NCI-H446 (cell line): ENCODE measurements at regions not wholly inside any gene's neighbourhood (a gene's known extent, or its start where the extent isn't known, plus 50 kb on each side); places are given as distances from the start of the nearest gene placed in this dataset.
"Not testable (repeated sequence)": the region's sequence is repeated elsewhere in the genome, so short reads cannot be mapped to it uniquely, and the experiment has no call there.

Experiments
- DNase-seq, 2 experiments: peaks; one replicate each; lab custom pipeline; 2025; lab: John Stamatoyannopoulos, UW

GRCh38 chr6:84581494-84582259, 182.7 kb downstream of the TBX18 start:
- DNase-seq: no peak

DNA sequence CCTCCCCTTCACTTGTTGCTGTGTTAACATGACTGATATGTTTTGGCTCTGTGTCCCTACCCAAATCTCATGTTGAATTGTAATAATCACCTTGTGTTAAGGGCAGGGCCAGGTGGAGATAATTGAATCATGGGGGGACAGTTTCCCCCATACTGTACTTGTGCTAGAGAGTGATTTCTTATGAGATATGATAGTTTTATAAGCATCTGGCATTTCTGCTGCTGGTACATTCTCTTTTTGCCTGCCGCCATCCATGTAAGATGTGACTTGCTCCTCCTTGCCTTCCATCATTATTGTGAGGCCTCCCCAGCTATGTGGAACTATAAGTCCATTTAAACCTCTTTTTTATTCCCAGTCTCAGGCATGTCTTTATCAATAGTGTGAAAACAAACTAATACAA, 185.0 kb downstream of the TBX18 start:
- no peak for DNase-seq

DNA sequence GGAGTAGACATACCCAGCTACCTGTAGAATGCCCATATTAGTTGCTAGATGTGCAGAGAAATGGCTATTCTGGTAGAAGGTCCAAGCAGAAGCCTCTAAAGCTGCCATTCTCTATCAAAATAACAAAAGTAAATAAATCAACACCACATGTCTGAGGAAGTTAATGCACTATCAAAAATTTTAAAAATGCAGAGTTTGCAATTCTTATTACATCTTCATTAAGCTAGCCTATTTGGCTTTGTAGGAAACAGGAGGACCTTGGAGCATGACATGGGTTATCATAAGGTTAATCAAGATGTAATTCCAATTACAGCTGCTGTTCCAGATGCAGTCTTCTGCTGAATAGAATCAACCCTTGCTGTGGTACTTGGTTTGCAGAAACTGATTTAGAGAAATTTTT, 188.4 kb downstream of the TBX18 start:
- no peak for DNase-seq

DNA sequence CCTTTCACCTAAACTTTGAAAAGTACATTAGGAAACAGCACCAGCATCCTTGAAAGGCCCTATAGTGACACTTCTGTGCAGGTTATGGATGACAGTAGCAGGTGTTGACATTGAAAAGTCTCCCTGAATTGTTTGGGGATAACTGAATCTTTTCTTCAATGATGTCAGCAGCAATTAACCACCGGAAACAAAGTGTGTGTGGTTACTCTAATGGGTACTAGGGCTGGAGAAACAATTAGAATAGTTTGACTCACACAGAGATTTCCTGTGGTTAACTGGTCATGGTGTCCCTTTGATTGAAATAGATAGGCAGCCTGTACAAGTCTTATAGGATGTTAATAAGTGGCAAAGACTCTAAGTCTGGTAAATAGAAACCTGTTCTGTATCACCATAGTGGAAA, 189.1 kb downstream of the TBX18 start:
- DNase-seq: no peak

DNA sequence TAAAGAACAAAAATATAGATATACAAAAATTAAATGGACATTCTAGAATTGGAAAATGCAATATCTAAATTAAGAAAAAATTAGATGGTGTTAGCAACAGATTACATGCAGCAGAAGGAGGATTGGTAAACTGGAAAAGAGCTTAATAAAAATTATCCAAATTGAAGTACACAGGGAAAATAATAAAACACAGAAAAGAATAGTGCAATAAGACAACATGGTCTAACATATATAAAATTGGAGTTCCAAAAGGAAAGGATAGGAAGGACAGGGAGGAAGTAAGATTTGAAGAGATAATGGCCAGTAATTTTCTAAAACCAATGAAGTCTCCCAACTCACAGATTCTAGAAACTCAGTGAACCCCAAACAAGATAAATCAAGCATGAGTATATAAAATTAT, 194.5 kb downstream of the TBX18 start:
- DNase-seq: no peak

DNA sequence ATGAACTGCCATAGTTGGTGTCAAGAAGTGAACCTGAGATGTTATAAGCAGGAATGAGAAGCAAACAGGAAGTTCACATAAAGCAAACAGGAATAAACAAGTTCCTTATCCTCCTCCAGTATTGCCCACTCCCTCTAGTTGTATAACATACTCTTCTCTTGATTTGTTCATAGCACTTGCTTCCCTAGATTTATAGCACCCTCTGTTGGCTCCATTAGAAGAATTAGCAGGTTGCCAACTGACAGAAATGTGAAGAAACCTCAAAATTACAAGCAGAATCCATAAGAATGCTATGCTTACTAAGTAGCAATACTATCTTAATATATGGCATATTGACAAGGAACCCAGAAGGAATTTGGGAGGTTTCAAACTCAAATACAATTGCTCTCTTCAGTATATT, 195.4 kb downstream of the TBX18 start:
- DNase-seq: no peak

- DNase-seq: not testable (repeated sequence)
Observed at GRCh38 chr6:84565718-84566117, 198.7 kb downstream of the TBX18 start.

DNA sequence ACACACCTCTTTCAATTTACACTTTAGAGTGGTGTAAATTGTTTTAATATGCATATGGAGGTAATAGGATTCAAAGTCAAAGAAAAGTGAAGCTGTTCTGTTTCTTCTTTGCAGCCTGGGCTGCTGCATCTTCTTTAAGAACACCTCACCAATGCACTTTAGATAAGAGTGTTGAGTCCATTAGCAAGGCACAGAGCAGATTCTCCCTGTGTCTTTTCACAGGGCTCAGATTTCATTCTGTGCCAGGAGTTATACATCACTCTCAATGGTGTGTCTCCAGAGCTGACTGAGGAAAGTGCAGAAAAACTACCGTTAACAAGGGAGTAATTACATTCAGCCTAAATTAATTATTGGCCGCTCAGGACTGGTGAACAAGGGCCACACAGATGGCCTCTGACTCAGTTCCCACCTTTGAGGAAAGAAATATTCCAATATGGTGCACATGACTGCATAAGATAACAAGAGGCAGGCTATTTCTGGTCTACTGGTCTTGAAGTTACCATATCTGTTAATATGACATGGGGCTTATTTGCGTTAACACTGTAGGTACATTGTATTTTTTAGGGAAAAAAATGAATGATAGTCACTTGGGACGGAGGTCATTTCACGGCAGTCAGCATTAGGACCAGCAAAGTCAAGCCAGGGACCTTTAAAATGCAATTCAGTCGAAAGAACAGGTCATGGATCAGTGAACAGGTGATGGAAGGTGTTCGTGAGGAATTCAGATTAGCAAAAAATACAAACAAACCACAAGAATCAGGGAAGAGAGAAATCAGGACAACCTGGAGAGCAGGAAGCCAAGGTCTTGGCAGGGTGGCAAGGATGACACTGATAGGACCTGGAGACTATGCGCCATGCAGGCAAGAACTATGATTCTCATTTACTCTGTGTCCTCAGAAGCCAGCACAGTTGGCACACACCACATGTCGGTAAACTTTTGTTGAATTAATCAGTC, 203.7 kb downstream of the TBX18 start:
- DNase-seq: no peak

DNA sequence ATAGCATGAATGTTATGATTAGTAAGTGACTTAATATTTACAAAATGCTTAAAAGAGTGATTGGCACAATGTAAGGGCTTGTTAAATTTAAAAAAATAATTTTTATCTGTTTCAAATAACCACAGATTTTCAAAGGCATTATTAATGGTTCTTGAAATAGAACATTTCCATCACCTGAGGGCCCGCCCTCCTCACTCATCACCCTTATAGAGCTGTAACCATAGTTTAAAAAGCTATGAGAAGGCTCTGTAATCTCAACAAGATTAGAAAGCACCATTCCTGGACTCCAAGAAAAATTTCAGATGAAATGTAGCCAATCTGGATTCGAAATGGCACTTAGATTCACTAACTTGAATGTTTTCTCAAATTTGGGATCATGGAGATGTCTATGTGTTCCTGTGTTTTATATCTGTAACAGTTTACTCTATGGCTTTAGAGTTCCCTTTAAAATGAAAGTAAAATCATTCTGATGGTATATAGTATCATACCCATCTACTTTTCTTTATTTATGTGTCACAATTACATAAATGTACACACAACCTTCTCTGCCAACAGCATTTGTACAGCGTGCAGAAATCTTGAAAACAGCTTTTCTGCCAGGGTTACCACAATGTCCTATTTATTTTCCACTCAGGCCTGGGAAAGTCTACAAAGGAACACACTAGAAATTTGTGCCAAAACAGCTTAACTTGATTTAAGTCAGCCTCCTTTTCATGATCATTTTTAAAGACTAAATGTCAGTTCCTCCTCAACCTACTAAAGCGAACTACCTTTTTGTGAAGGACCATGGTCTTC, 207.7 kb downstream of the TBX18 start:
- no peak for DNase-seq

DNA sequence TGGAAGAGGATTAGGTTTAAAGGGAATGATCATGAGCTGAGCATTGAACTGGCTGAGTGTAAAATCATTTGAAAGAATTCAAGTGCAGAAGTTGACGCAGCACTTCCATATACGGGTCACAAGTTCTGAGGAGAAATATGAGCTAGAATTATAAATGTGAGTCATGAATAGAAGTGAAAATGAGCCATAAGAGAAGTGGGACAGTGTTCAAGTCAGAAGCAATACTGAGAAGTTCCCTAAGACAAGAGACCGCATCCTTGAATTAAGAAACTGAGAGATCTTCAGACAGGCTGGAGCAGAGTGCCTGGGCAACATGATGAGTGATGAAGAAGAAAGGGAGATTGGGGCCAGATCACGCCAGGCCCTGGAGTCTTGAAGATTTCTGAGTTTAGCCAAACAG, 209.7 kb downstream of the TBX18 start:
- no peak for DNase-seq

DNA sequence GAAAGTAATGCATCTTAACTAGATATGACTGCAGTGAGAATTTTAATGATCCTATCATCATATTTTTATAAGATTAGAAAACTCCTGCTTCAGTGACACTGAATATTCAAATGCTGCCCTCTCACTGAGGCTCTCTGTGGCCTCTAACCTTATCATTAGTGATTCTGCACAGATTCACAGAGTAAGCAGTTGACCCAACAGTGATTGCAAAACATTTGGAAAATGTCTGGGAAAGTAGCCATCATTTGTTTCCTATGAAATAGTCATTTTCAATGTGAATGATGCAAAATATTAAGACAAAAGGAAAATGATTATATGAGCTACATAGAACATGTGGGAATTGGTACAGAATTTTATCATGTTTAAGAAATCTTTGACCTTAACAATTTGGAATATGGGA, 210.3 kb downstream of the TBX18 start:
- DNase-seq: no peak

GRCh38 chr6:84553527-84553926, 210.9 kb downstream of the TBX18 start:
- DNase-seq: no peak

DNA sequence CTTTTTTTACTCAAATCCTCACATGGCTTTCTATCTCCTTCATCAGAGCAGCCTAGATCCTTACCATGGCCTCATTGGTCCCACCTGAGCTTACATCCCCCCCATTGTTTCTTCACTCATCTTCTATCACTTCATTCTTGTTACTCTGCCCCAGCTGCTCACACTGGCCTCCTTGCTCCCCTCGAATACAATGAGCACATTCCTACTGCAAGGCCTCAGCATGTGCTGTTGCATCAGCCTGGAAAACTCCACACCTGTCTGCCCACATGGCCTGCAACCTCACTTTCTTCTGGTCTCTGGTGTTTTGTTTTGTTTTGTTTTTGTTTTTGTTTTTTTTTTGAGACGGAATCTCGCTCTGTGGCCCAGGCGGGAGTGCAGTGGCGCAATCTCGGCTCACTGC, 212.6 kb downstream of the TBX18 start:
- DNase-seq: no peak

DNA sequence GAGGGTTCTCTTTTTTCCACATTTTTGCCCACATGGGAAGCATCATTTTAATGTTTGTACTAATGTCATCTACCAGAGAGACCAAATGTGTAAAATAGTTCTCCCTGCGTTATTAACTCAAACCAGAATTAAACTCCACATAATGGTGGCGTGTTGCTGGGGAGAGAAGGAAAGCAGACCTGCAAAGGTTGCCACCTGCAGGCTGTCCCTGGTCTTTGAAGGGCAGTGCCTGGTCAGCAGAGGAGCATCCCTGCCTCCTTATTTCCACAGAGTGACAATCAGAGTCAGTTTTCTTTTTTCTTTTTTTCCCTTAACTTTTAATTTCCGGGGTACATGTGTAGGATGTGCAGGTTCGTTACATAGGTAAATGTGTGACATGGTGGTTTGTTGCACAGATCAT, 214.5 kb downstream of the TBX18 start:
- DNase-seq: no peak

DNA sequence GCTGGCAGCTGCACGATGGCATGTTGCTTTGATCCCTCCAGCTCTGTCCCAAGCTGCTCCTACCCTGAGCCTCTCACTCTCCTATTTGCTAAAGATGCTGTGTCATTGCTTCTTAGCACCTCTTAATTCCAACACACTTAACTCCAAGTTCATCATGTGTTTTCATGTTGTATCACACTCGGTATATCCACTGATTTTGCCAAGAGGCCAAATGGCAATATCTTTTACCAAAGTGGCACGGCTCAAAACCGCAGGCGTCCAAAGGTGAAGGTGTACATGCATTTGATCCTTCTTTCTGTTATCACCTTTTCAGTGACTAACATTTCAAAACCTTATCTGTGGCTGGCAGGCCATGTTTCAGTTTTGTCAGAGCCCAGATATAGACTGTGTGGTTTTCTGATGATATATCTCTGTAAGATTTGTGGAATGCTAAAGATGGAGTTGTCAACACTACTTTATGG, 217.0 kb downstream of the TBX18 start:
- DNase-seq: no peak

DNA sequence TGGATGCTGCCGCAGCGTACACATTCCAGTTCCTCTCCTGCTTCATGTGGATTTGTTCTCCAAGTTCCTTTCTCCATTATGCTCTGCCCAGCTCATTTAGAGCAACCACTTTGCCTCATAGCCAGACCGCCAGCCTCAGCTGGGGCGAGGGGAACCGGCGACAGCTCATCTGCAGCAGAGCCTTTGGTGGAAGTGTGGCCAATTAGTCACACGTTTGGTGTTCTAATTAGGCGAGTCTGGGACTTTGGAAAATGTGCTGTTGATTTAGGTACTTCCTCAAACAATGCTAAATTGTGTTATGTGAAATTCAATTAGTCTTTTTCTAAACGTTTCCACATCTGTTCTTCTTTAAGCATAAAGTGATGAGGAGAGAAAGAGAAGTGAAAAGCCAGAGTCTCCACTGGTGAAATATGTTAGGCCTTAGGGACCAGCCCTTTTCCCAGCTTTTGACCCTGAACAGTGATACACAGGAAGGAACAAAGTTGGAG, 217.9 kb downstream of the TBX18 start:
- no peak for DNase-seq

DNA sequence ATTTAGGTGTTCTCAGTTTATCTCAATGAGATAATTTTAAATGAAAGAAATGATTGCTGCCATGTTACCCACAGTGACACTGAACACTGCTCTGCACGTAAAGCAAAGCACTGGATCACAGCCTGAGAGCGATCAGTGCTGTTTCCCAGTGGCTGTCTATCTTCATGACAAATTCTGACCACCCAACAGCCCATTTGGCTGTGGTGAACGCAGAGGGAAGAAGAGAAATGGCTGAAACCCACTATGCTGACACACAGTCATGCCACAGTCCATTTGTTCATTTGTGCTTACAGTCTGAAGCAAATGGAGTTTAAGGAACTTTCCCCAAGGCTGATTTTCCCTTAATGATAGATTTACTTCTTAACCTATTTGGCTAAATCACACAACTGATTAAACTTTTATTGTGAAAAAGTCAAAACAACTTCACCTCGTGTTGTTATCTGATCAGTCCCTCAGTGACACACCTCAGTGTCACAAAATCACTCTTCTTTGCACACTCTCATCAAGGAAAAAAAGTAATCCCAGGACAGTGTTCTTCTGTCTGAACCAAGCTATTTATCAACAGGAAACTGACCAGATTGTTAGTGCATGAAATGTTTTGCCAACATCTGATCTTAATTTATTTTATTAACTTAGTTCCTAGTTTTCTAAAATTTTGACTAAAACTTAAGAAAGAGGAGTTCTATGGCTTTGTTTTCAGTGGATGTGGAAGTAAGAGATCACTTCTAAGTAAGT, 225.1 kb downstream of the TBX18 start:
- no peak for DNase-seq

DNA sequence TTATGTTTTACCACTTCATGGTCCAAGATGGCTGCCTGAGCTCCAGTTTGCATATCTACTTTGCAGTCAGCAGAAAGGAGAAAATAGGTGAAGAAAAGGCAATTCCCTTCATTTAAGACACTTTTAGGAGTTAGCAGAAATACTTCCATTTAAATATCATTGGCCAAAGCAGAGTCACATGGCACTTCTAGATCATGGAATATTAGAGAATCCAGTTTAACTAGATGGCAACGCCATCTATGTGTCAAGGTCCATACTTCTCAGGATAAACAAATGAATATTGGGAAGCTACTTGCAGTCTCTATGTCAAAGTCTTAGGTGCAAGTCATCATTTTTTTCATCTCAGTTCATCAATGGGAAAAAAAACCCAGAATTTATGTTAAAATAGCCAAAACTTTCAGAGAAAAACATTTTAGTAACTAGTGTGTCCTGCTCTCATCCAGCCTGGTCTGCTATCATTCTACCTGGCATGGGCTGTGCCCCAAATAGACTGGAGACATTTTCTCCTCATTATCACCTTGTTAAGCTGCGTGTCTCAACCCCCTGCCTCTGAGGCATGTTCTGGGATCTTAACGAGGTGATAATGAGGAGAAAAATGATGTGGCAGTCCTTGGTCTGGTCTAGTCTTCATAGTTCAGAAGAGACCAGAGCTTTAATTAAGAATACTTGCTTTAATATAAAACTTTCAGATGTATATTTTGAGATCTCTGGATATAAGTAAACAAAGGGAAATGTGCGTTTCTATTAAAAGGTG, 227.3 kb downstream of the TBX18 start:
- no peak for DNase-seq

DNA sequence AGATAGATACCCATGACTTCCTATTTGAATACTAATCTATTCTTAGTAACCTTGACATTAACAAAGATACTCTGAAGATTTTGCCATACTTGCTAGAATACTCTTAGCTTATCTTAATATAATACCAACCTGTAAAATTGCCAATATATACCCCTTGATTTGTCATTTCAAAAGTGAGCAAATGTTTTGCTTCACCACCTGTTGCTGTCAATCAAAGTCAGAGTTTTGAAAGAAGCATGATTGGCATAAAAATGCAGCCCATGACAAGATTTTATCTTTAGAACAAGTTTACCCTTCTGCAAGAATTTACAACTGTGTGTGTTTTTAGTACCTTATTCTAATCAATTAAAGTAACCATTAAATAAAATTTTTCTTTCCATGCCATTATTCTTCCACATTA, 236.2 kb downstream of the TBX18 start:
- no peak for DNase-seq

- no peak for DNase-seq
Observed at GRCh38 chr6:84526631-84527030, 237.8 kb downstream of the TBX18 start.

- DNase-seq: no peak
Observed at GRCh38 chr6:84525907-84526306, 238.5 kb downstream of the TBX18 start.
